GM23248 (cell line): ENCODE measurements at regions not wholly inside any gene's neighbourhood (a gene's known extent, or its start where the extent isn't known, plus 50 kb on each side); places are given as distances from the start of the nearest gene placed in this dataset.

Source experiments
- DNase-seq: peaks from one replicate; pipeline ENCODE4 v3.0.0-alpha.2; 2015
- H2AFZ ChIP-seq: fragments of 200-600 bp; sonication (generic); 2 replicates; pipeline ENCODE4 v1.6.1; 2016; ENCODE audit warnings: antibody characterized with exemption
- H3F3A ChIP-seq: fragments of 200-600 bp; sonication (generic); 2 replicates; pipeline ENCODE4 v1.6.1; 2016; ENCODE audit warnings: mild to moderate bottlenecking, antibody characterized with exemption, mixed run types; ENCODE audit not compliant: insufficient read depth
- H3K27ac ChIP-seq: fragments of 200-600 bp; sonication (generic); 2 replicates; pipeline ENCODE4 v1.5.1; 2016; ENCODE audit warnings: mild to moderate bottlenecking
- H3K27me3 ChIP-seq: fragments of 200-600 bp; sonication (generic); replicated peaks from 2 replicates; pipeline ENCODE4 v1.6.1; 2016; ENCODE audit warnings: mild to moderate bottlenecking; ENCODE audit not compliant: insufficient read depth
- H3K36me3 ChIP-seq: fragments of 200-600 bp; sonication (generic); 2 replicates; pipeline ENCODE4 v1.6.1; 2016; ENCODE audit warnings: low read depth, mild to moderate bottlenecking
- H3K4me1 ChIP-seq: fragments of 200-600 bp; sonication (generic); 2 replicates; pipeline ENCODE4 v1.6.1; 2016; ENCODE audit warnings: mild to moderate bottlenecking; ENCODE audit not compliant: insufficient read depth
- H3K4me2 ChIP-seq: fragments of 200-600 bp; sonication (generic); one replicate; pipeline ENCODE4 v1.6.1; 2016; ENCODE audit warnings: mild to moderate bottlenecking; ENCODE audit not compliant: unreplicated experiment
- H3K4me3 ChIP-seq: fragments of 200-600 bp; sonication (generic); 2 replicates; pipeline ENCODE4 v1.5.1; 2016; ENCODE audit warnings: mild to moderate bottlenecking
- H3K79me2 ChIP-seq: fragments of 200-600 bp; sonication (generic); 2 replicates; pipeline ENCODE4 v1.6.1; 2016; ENCODE audit warnings: mild to moderate bottlenecking; ENCODE audit not compliant: insufficient read depth
- H3K9ac ChIP-seq: fragments of 200-600 bp; sonication (generic); 2 replicates; pipeline ENCODE4 v1.6.1; 2016; ENCODE audit warnings: mild to moderate bottlenecking
- H3K9me2 ChIP-seq: fragments of 200-600 bp; sonication (generic); 2 replicates; pipeline ENCODE4 v1.6.1; 2016; ENCODE audit warnings: mixed run types, mild to moderate bottlenecking, moderate library complexity; ENCODE audit not compliant: insufficient read depth
- H3K9me3 ChIP-seq: fragments of 200-600 bp; sonication (generic); one replicate; pipeline ENCODE4 v1.6.1; 2017; ENCODE audit warnings: low read depth
- H4K20me1 ChIP-seq: fragments of 200-600 bp; sonication (generic); 2 replicates; pipeline ENCODE4 v1.6.0; 2016; ENCODE audit not compliant: insufficient read depth
- EZH2 ChIP-seq: fragments of 200-600 bp; sonication (generic); IDR thresholded peaks from 2 replicates; pipeline ENCODE4 v1.6.1; 2018; ENCODE audit warnings: antibody characterized with exemption, mild to moderate bottlenecking; ENCODE audit not compliant: insufficient read depth, poor library complexity, severe bottlenecking
- EZH2phosphoT487 ChIP-seq: fragments of 200-600 bp; sonication (generic); IDR thresholded peaks from 2 replicates; pipeline ENCODE4 v1.6.1; 2018; ENCODE audit warnings: antibody characterized with exemption, moderate library complexity, mild to moderate bottlenecking, low read depth; ENCODE audit not compliant: insufficient read depth
- WGBS, 2 experiments: methylation state at CpG; one replicate each; pipeline ENCODE4 v1.1.6; 2015 to 2017; ENCODE audit warnings: low lambda C conversion rate in 2 of 2, low coverage in 1 of 2; ENCODE audit errors: missing lambda C conversion rate in 2 of 2; 5-methylcytosine and 5-hydroxymethylcytosine counted together
- in situ Hi-C: fragments of 300-500 bp; cut with MboI; formaldehyde crosslinking; loops from 2 replicates; pipeline ENCODE4 v1.15.0; 2020

DNA sequence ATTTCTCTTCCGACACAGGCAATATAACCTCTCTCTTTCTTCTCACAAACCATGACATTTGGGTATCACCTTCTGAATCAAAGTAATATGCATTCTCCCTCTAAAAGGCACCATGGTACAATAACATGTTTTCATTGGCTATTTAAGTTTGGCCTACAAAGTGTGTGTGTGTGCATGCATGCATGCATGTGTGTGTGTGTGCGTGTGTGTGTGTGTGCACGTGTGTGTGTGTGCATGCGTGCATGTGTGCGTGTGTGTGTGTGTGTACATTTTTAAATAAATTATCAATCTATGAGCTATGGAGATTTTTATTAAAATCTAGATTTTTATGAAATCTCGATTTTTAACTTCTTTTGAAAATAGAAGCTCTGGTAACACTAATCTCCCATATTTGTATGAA, 745.3 kb upstream of the ZEB2 start:
- no peaks in the 10 kb centered on the region for H4K20me1 ChIP-seq
- H3K9me2 ChIP-seq: no peaks in the 10 kb centered on the region
- no peak for TF ChIP-seq EZH2
- no peak for TF ChIP-seq EZH2phosphoT487
- H3K4me1 ChIP-seq: no peaks in the 10 kb centered on the region
- no peak overlapping the region for H2AFZ ChIP-seq
- DNase-seq: no peak
- no peak overlapping the region for H3K4me3 ChIP-seq
- in situ Hi-C loops: no loop called here
- no peak overlapping the region for H3K4me2 ChIP-seq
- no peak overlapping the region for H3K27ac ChIP-seq
- no peaks in the 10 kb centered on the region for H3F3A ChIP-seq
- no peaks in the 10 kb centered on the region for H3K9me3 ChIP-seq
- no peak overlapping the region for H3K9ac ChIP-seq
- WGBS, 2 experiments: 79 to 88% methylated on average over 6 of the region's 6 CpGs
- no peaks in the 10 kb centered on the region for H3K79me2 ChIP-seq
- H3K36me3 ChIP-seq: no peaks in the 10 kb centered on the region
- H3K27me3 ChIP-seq: no peaks in the 10 kb centered on the region

DNA sequence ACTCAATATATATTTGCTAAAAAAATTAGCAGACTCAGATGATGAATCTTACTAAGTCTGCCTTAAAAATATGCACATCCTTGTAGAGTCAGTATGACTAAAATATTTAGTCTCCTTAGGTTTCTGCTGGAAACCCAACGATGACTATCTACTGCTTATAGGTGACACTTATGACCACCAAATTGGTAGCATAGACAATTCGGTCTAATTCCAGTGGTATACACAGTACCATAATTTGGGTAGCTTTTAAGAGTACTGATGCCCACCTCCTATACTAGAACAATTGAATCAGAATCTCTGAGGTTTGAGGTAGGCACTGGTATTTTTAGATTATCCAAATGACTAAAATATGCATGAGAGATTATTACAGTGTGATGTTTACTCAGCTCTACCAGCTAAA, 740.8 kb upstream of the ZEB2 start:
- no peak overlapping the region for H3K27ac ChIP-seq
- no peaks in the 10 kb centered on the region for H3K36me3 ChIP-seq
- no peaks in the 10 kb centered on the region for H3K27me3 ChIP-seq
- no peaks in the 10 kb centered on the region for H3K4me1 ChIP-seq
- no peaks in the 10 kb centered on the region; the same call in 1 of the 2 replicates for H3K9me2 ChIP-seq
- no peaks in the 10 kb centered on the region for H3F3A ChIP-seq
- no peak for DNase-seq
- TF ChIP-seq EZH2 (no peak), EZH2phosphoT487 (no peak)
- H3K9ac ChIP-seq: no peak overlapping the region
- H3K9me3 ChIP-seq: no peaks in the 10 kb centered on the region
- in situ Hi-C loops: no loop called here
- H3K4me3 ChIP-seq: no peak overlapping the region
- 93 to 94% methylated on average over 2 of the region's 2 CpGs for WGBS, 2 experiments
- no peaks in the 10 kb centered on the region for H4K20me1 ChIP-seq
- H3K4me2 ChIP-seq: no peak overlapping the region
- no peaks in the 10 kb centered on the region for H3K79me2 ChIP-seq
- no peak overlapping the region for H2AFZ ChIP-seq

DNA sequence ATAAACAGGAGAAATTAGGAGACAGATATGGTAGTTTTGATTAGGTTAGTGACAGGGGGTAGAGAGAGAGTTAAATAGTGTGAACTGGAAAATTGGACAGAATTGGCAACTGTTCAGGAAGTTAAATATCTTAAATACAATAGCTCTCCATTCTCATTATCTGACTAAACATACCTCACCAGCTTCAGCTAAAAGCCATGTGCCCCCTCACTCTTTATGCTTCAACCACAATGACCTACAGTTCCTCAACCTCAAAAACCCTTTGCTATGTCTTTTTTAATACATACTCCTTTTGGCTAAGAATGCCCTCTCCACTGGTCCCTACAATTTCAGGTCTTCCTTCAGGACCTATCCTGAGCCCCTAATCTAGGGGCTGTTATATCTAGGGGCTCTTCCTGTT, 740.2 kb upstream of the ZEB2 start:
- no peak for DNase-seq
- TF ChIP-seq EZH2phosphoT487: no peak

DNA sequence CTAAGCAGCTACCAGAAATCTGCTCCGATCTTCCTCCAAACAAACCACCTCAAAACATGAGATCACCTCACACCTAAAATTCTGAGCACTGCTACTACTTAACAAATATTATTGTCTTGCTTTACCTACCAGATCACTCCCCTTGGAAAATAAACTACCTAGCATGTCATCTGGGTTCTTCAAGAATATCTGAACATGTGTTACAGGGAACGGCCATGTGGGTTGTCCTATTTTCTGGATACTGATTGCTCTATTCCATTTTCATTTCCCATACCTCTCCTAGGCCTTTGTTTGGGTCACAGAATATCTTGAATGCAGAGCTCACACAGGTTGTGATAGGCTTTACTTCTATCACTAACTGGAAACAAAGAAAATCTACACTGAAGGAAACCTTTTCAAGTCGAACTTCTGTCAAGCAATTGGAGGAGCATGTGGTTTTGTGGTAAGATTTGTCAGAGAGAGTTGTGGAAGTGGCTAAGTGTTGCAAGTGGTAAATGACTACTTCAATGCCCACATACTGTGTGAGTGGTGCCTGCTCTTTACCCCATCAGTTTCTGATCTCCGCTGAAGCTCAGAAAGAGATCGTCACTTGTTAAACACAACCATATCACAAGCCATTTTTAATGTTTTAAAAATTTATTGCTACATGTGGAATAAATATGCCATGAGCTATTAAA, 739.1 kb upstream of the ZEB2 start:
- Histone ChIP-seq H3K4me3 (no peak overlapping the region), H2AFZ (no peak overlapping the region), H3K27ac (no peak overlapping the region), H4K20me1 (no peaks in the 10 kb centered on the region), H3F3A (no peaks in the 10 kb centered on the region), H3K79me2 (no peaks in the 10 kb centered on the region), H3K9ac (no peak overlapping the region), H3K36me3 (no peaks in the 10 kb centered on the region), H3K9me3 (no peaks in the 10 kb centered on the region), H3K9me2 (no peaks in the 10 kb centered on the region; the same call in 1 of the 2 replicates), H3K4me1 (no peaks in the 10 kb centered on the region), H3K27me3 (no peaks in the 10 kb centered on the region), H3K4me2 (no peak overlapping the region)
- peak; percentile 6 for DNase-seq
- WGBS, 2 experiments: 90 to 91% methylated on average over 5 of the region's 5 CpGs
- in situ Hi-C loops: no loop called here
- TF ChIP-seq EZH2 (no peak), EZH2phosphoT487 (no peak)

More for the DNA sequence above, 740.2 kb upstream of the ZEB2 start:
- no peaks in the 10 kb centered on the region for H3K9me3 ChIP-seq
- in situ Hi-C loops: no loop called here
- H4K20me1 ChIP-seq: no peaks in the 10 kb centered on the region
- no peaks in the 10 kb centered on the region for H3K36me3 ChIP-seq
- no peak overlapping the region for H3K4me3 ChIP-seq
- no peaks in the 10 kb centered on the region for H3K79me2 ChIP-seq
- no peaks in the 10 kb centered on the region for H3F3A ChIP-seq
- no peaks in the 10 kb centered on the region; the same call in 1 of the 2 replicates for H3K9me2 ChIP-seq
- H3K27ac ChIP-seq: no peak overlapping the region
- no peak overlapping the region for H3K4me2 ChIP-seq
- no peak overlapping the region for H2AFZ ChIP-seq
- no peak overlapping the region for H3K9ac ChIP-seq
- H3K27me3 ChIP-seq: no peaks in the 10 kb centered on the region
- no peaks in the 10 kb centered on the region for H3K4me1 ChIP-seq

DNA sequence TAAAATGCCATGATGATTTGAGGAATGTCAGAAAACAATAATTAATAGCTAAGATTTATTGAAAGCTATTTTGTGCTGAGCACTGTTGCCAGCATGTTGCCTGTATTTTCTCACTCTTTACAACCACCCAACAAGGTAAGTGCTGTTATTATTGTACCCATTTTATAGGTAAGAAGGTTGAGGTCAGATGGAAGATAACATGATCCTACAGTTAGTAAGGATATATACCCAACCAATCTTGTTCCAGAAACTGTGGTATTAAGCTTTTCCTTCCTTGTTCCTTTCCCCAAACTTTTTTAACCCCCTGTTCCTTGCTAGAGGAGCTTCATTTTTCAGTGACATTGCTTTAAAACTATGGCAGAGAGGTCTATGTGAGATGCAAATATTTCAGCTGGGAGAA, 738.0 kb upstream of the ZEB2 start:
- Histone ChIP-seq H3K27ac (no peak overlapping the region), H4K20me1 (no peaks in the 10 kb centered on the region), H3K4me1 (no peaks in the 10 kb centered on the region), H3K79me2 (no peaks in the 10 kb centered on the region), H3K9ac (no peak overlapping the region), H3K9me3 (no peaks in the 10 kb centered on the region), H3K36me3 (no peaks in the 10 kb centered on the region), H3K9me2 (no peaks in the 10 kb centered on the region; the same call in 1 of the 2 replicates), H3K4me3 (no peak overlapping the region), H3K4me2 (no peak overlapping the region), H2AFZ (no peak overlapping the region), H3K27me3 (no peaks in the 10 kb centered on the region), H3F3A (no peaks in the 10 kb centered on the region)
- TF ChIP-seq EZH2 (no peak), EZH2phosphoT487 (no peak)
- DNase-seq: no peak
- in situ Hi-C loops: no loop called here
